ENCODE measurements at regions not wholly inside any gene's neighbourhood (a gene's known extent, or its start where the extent isn't known, plus 50 kb on each side); places are given as distances from the start of the nearest gene placed in this dataset.

DNA sequence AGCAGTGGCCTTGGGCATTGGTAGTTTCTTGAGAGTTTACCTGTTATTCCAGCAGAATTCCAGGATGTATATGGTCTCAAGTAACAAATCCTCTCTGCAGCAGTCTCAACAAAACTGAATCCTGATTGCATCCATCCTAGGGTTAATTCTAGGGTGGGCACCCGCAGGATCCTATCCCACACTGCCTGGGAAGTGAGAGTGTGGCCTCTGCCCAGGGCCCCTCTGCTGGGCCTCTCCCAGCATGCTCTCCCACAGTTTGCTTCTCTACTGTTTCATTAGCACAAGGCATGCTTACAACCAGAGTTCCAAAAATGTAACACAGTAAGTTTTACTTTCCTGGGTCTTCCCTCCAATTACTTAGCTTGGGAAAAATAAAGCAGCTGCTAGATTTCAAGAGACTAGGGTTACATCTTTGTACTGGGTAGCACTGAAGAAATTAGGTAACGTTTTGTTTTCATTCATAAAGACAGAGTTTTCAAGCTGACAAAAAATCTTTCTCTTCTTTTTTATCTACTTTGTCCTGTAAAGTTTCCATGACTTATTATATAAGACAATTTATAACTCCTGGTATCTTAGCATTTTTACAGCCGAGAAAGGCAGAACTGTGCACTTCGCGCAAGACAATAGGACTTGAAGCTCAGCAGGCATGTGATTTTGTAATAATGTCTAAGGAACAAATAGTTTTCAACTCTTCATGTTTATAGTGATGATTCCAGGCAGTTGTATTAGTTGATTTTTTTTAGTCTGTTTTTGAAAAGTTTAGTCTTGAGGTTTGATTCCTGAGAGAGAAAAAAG lies 131.2 kb upstream of the PCDH18 start:
- Histone ChIP-seq H3K9ac (ENCODE audit: low read depth, low read length) (peak overlapping the region; percentile 54), H3K4me2 (ENCODE audit: low read length) (peak overlapping the region; percentile 64), H3K4me3 (ENCODE audit: low read length) (no peak overlapping the region), H3K36me3 (ENCODE audit: insufficient read depth, low read length) (no peaks in the 10 kb centered on the region), H3K9me3 (replicated peaks; ENCODE audit: low read length) (no peaks in the 10 kb centered on the region), H3K4me1 (ENCODE audit: control insufficient read depth, insufficient read depth, low read length) (peaks cover 44% of the 10 kb centered on the region), H3K27me3 (ENCODE audit: control insufficient read depth, insufficient read depth, low read length) (no peaks in the 10 kb centered on the region)

DNA sequence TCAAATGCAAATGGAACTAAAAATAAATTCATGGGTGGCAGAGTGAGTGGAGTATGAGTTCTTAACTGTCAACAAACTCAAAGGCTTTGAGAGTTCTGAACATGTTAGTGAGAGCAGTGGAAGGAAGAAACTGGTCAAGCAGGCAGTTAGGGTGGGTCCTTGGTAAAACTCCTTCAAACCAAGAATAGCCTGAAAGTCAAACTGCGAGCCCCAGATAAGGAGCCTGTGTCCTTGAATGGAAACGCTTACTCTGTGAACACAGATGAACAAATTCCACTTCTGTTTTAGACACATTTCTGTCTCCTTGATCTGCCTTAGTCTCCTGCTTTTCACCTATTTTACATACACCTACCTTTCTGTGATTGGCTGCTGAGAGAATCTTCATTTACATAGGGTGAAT lies 129.4 kb upstream of the PCDH18 start:
- H3K9me3 ChIP-seq (replicated peaks; ENCODE audit: low read length), result no peaks in the 10 kb centered on the region
- H3K4me3 ChIP-seq (ENCODE audit: low read length), result no peak overlapping the region
- no peak overlapping the region for H3K4me2 ChIP-seq (ENCODE audit: low read length)
- H3K36me3 ChIP-seq (ENCODE audit: insufficient read depth, low read length), result no peaks in the 10 kb centered on the region
- peaks cover 44% of the 10 kb centered on the region for H3K4me1 ChIP-seq (ENCODE audit: control insufficient read depth, insufficient read depth, low read length)
- H3K9ac ChIP-seq (ENCODE audit: low read depth, low read length), result no peak overlapping the region
- no peaks in the 10 kb centered on the region for H3K27me3 ChIP-seq (ENCODE audit: control insufficient read depth, insufficient read depth, low read length)

DNA sequence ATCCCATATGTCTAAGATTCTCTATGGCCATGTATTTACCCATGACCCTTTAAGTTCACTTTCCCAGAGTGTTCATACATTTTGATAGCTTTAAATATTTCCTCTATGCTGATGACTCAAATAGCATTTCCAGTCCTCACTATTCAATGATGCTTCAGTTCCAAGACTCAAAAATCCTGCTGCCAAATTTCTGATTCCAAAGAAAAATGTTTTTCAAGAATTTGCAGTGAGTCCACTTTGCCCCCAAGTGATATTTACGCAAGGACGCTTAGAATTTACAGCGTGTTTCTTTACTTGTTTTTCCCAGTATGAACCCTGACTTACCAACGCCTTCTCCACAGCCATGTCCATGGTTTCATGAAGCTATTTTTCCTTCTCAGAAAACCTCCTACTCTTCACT lies 127.9 kb upstream of the PCDH18 start:
- H3K9me3 ChIP-seq (replicated peaks; ENCODE audit: low read length), result no peaks in the 10 kb centered on the region
- H3K9ac ChIP-seq (ENCODE audit: low read depth, low read length), result no peak overlapping the region
- no peaks in the 10 kb centered on the region for H3K27me3 ChIP-seq (ENCODE audit: control insufficient read depth, insufficient read depth, low read length)
- H3K36me3 ChIP-seq (ENCODE audit: insufficient read depth, low read length), result no peaks in the 10 kb centered on the region
- H3K4me2 ChIP-seq (ENCODE audit: low read length), result no peak overlapping the region
- H3K4me1 ChIP-seq (ENCODE audit: control insufficient read depth, insufficient read depth, low read length), result peaks cover 44% of the 10 kb centered on the region
- no peak overlapping the region for H3K4me3 ChIP-seq (ENCODE audit: low read length)

DNA sequence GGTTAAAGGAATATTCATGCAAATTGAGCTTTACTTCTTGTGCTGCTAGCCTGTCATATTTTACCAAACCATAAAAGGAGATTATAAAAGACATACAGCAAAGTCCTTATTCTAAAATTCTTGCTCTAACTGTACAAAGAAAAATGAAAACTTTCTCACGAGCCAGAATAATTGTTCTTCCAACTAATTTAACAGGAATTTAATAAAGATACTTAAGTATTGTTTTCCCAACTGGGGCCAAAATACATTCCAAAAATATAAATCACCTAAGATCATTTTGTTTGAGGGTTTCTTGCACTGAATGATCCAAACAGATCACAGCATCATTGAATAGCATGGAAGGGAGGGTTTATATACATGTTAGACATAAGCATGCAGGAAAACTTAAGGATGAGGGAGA lies 127.1 kb upstream of the PCDH18 start:
- Histone ChIP-seq H3K4me1 (ENCODE audit: control insufficient read depth, insufficient read depth, low read length) (peaks cover 37% of the 10 kb centered on the region), H3K9ac (ENCODE audit: low read depth, low read length) (peak overlapping the region; percentile 60), H3K4me3 (ENCODE audit: low read length) (no peak overlapping the region), H3K9me3 (replicated peaks; ENCODE audit: low read length) (no peaks in the 10 kb centered on the region), H3K4me2 (ENCODE audit: low read length) (peak overlapping the region; percentile 45), H3K36me3 (ENCODE audit: insufficient read depth, low read length) (no peaks in the 10 kb centered on the region), H3K27me3 (ENCODE audit: control insufficient read depth, insufficient read depth, low read length) (no peaks in the 10 kb centered on the region)

DNA sequence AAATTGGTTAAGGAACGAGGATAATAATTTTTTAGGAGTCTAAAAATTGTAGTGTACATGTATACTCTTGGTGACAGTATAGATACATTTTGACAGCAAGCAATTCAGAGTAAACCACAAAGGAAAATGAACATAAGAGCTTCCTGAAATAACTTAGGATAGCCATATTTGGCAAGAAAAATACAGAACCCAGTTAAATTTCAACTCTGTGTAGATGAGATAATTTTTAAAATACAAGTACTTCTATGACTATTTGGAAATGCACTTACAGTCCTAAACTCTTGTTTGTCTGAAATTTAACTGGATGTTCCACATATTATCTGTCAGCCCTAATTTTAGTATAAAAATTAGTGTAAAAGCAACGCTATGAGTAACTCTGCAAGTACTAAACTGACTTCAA lies 124.4 kb upstream of the PCDH18 start:
- Histone ChIP-seq H3K27me3 (ENCODE audit: control insufficient read depth, insufficient read depth, low read length) (no peaks in the 10 kb centered on the region), H3K9ac (ENCODE audit: low read depth, low read length) (no peak overlapping the region), H3K4me3 (ENCODE audit: low read length) (no peak overlapping the region), H3K4me2 (ENCODE audit: low read length) (no peak overlapping the region), H3K9me3 (replicated peaks; ENCODE audit: low read length) (no peaks in the 10 kb centered on the region), H3K36me3 (ENCODE audit: insufficient read depth, low read length) (no peaks in the 10 kb centered on the region), H3K4me1 (ENCODE audit: control insufficient read depth, insufficient read depth, low read length) (peaks cover 21% of the 10 kb centered on the region)

DNA sequence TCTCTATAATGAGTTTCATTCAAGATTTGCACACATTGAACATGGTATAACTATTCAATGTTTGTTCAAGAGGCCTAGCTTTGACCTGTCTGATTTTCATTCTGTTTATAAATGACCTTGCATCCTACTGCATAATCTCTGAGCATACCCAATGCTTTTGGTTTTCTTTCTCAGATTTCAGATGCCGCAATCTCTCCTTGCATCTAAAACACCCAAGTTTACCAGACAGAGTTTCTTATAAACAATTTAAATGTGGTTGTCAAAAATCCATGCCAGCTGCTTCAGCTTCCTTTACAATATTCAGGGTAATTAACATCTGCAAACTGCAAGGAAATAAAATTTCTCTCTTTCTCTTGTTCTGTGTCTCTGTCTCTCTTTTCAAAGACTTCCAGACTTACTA lies 123.0 kb upstream of the PCDH18 start:
- no peaks in the 10 kb centered on the region for H3K9me3 ChIP-seq (replicated peaks; ENCODE audit: low read length)

DNA sequence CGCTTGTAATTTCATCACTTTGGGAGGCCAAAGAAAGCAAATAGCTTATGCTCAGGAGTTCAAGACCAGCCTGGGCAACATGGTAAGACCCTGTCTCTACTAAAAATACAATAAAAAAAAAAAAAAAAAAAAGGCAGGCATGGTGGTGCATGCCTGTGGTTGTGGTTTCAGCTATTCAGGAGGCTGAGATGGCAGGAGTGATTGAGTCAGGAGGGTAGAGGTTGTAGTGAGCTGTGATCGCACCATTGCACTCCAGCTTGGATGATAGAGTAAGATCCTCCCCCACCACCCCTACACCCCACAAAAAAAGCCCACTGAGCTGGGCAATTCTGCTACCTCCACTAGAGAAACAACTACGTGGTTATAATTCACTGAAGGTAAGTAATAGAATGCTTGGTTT lies 118.8 kb upstream of the PCDH18 start:
- H3K4me3 ChIP-seq (ENCODE audit: low read length), result no peak overlapping the region
- no peaks in the 10 kb centered on the region for H3K9me3 ChIP-seq (replicated peaks; ENCODE audit: low read length)
- no peaks in the 10 kb centered on the region for H3K4me1 ChIP-seq (ENCODE audit: control insufficient read depth, insufficient read depth, low read length)
- no peaks in the 10 kb centered on the region for H3K27me3 ChIP-seq (ENCODE audit: control insufficient read depth, insufficient read depth, low read length)
- H3K9ac ChIP-seq (ENCODE audit: low read depth, low read length), result no peak overlapping the region
- H3K36me3 ChIP-seq (ENCODE audit: insufficient read depth, low read length), result no peaks in the 10 kb centered on the region
- H3K4me2 ChIP-seq (ENCODE audit: low read length), result no peak overlapping the region

More for the DNA sequence above, 123.0 kb upstream of the PCDH18 start:
- H3K4me1 ChIP-seq (ENCODE audit: control insufficient read depth, insufficient read depth, low read length), result peaks cover 18% of the 10 kb centered on the region
- H3K4me2 ChIP-seq (ENCODE audit: low read length), result no peak overlapping the region
- no peaks in the 10 kb centered on the region for H3K36me3 ChIP-seq (ENCODE audit: insufficient read depth, low read length)
- H3K9ac ChIP-seq (ENCODE audit: low read depth, low read length), result no peak overlapping the region
- no peaks in the 10 kb centered on the region for H3K27me3 ChIP-seq (ENCODE audit: control insufficient read depth, insufficient read depth, low read length)
- H3K4me3 ChIP-seq (ENCODE audit: low read length), result no peak overlapping the region

DNA sequence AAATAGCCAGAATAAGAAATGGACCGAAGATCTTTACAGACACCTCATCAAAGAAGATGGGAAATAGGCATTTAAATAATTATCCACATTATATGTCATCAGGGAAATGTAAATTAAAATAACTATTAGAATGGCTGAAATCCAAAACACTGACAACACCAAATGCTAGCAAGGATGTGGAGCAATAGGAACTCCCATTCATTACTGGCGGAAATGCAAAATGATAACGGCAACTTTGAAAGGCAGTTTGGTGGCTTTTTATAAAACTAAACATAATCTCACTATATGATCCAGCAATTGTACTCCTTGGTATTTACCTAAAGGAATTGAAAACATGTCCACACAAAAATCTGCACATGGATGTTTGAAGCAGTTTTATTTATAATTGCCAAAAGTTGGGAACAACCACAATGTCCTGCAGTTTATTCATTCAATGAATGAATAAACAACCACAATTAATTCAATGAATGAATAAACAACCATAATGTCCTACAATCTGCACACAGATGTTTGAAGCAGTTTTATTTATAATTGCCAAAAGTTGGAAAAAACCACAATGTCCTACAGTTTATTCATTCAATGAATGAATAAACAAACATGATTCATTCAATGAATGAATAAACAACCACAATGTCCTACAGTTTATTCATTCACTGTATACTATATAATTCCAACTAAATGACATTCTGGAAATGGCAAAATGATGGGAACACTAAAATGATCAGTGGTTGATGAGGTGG lies 117.6 kb upstream of the PCDH18 start:
- Histone ChIP-seq H3K27me3 (ENCODE audit: control insufficient read depth, insufficient read depth, low read length) (no peaks in the 10 kb centered on the region), H3K4me3 (ENCODE audit: low read length) (no peak overlapping the region), H3K9me3 (replicated peaks; ENCODE audit: low read length) (no peaks in the 10 kb centered on the region), H3K4me2 (ENCODE audit: low read length) (no peak overlapping the region), H3K9ac (ENCODE audit: low read depth, low read length) (no peak overlapping the region), H3K36me3 (ENCODE audit: insufficient read depth, low read length) (no peaks in the 10 kb centered on the region), H3K4me1 (ENCODE audit: control insufficient read depth, insufficient read depth, low read length) (no peaks in the 10 kb centered on the region)

DNA sequence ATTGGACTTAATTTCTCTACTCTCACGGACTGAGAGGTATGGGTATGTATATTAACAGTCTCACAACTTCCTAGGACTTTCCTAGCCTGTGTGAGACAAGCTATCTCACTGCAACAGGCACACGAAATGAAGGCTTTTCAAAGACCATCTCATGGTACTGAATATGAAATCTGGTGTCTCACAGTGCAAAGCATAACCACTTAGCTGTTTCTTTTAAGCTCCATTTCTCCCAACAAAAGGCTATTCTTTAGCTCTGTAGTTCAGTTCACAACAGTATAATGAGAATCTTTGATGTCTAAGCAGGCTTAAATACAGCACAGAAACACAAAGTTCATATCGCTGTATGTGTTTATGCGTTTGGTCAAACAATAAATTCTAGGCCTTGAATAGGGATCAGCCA lies 116.2 kb upstream of the PCDH18 start:
- Histone ChIP-seq H3K27me3 (ENCODE audit: control insufficient read depth, insufficient read depth, low read length) (no peaks in the 10 kb centered on the region), H3K4me3 (ENCODE audit: low read length) (no peak overlapping the region), H3K4me2 (ENCODE audit: low read length) (no peak overlapping the region), H3K4me1 (ENCODE audit: control insufficient read depth, insufficient read depth, low read length) (peaks cover 12% of the 10 kb centered on the region), H3K9me3 (replicated peaks; ENCODE audit: low read length) (no peaks in the 10 kb centered on the region), H3K9ac (ENCODE audit: low read depth, low read length) (no peak overlapping the region), H3K36me3 (ENCODE audit: insufficient read depth, low read length) (no peaks in the 10 kb centered on the region)

DNA sequence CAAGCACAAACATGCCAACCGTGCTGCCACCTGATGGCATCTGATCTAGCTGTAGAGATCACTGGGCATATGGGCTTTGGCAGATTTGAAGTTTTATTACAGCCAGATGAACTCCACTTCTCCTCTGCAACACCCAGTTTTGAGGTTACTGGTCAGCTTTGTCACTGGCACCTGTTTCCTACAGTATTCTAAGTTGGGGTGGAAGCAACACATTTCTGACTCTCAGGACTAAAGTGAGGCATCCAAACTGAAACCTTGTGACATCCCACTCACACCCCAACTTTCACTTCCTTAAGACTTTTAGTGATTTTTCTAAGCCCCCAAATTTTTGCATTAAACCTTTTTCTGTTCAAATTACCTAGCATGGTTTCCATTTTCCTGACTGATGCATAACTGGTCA lies 115.1 kb upstream of the PCDH18 start:
- H3K9me3 ChIP-seq (replicated peaks; ENCODE audit: low read length), result no peaks in the 10 kb centered on the region
- no peak overlapping the region for H3K9ac ChIP-seq (ENCODE audit: low read depth, low read length)
- H3K36me3 ChIP-seq (ENCODE audit: insufficient read depth, low read length), result no peaks in the 10 kb centered on the region
- H3K27me3 ChIP-seq (ENCODE audit: control insufficient read depth, insufficient read depth, low read length), result no peaks in the 10 kb centered on the region
- H3K4me2 ChIP-seq (ENCODE audit: low read length), result no peak overlapping the region
- H3K4me3 ChIP-seq (ENCODE audit: low read length), result no peak overlapping the region
- H3K4me1 ChIP-seq (ENCODE audit: control insufficient read depth, insufficient read depth, low read length), result peaks cover 12% of the 10 kb centered on the region

DNA sequence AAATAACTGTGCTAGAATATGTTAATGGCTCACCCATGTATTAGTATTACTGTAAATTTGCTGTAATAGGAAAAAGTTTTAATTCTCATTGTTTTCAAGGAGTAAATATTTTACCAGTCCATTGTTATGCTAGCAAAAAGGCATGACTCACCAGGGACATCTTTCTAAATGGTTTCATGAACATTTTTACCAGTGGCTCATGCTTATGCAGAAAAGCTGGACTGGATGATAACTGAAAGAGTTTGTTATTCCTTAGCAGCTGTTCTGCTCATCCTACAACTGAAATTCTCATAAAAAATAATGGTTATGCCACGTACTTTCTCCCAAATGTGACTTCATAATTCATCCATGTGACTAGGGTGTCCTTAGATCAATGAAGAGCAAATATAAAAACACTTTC lies 111.9 kb upstream of the PCDH18 start:
- H3K4me1 ChIP-seq (ENCODE audit: control insufficient read depth, insufficient read depth, low read length), result peaks cover 16% of the 10 kb centered on the region
- H3K9ac ChIP-seq (ENCODE audit: low read depth, low read length), result no peak overlapping the region
- no peaks in the 10 kb centered on the region for H3K27me3 ChIP-seq (ENCODE audit: control insufficient read depth, insufficient read depth, low read length)
- no peaks in the 10 kb centered on the region for H3K9me3 ChIP-seq (replicated peaks; ENCODE audit: low read length)
- H3K4me2 ChIP-seq (ENCODE audit: low read length), result peak overlapping the region; percentile 17
- no peak overlapping the region for H3K4me3 ChIP-seq (ENCODE audit: low read length)
- no peaks in the 10 kb centered on the region for H3K36me3 ChIP-seq (ENCODE audit: insufficient read depth, low read length)

DNA sequence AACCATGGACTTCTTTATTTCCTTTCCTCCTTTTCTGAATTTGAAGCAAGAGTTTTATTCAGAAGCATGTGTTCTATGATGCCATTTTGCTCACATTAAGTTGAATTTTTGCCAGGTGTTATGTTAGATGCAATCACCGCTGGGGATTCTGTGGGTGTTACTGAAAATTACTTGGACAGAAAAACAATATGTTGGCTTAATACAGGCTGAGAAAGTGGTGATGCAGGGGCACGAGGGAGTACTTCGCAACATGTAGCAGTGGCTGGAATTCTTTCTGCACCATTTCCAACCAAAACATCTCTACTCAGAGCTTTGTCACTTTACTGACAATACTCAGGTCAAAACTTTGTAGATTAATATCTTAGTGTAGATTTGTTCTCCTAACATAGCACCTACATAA lies 109.2 kb upstream of the PCDH18 start:
- no peaks in the 10 kb centered on the region for H3K36me3 ChIP-seq (ENCODE audit: insufficient read depth, low read length)
- H3K4me1 ChIP-seq (ENCODE audit: control insufficient read depth, insufficient read depth, low read length), result peaks cover 16% of the 10 kb centered on the region
- H3K9me3 ChIP-seq (replicated peaks; ENCODE audit: low read length), result no peaks in the 10 kb centered on the region
- H3K9ac ChIP-seq (ENCODE audit: low read depth, low read length), result no peak overlapping the region
- H3K4me3 ChIP-seq (ENCODE audit: low read length), result no peak overlapping the region
- no peaks in the 10 kb centered on the region for H3K27me3 ChIP-seq (ENCODE audit: control insufficient read depth, insufficient read depth, low read length)
- H3K4me2 ChIP-seq (ENCODE audit: low read length), result no peak overlapping the region
